Effector memory CD4-positive, alpha-beta T cell (primary cell): ENCODE measurements at regions not wholly inside any gene's neighbourhood (a gene's known extent, or its start where the extent isn't known, plus 50 kb on each side); places are given as distances from the start of the nearest gene placed in this dataset.
"Not testable (repeated sequence)": the region's sequence is repeated elsewhere in the genome, so short reads cannot be mapped to it uniquely, and the experiment has no call there.

ENCODE experiments used
- DNase-seq, 3 donors: peaks; one replicate each; pipeline ENCODE4 v3.0.0-alpha.2; 2020
- H3K27ac ChIP-seq: 2 replicates; pipeline ENCODE4 v1.7.0; 2013; ENCODE audit warnings: mild to moderate bottlenecking, low read length, moderate library complexity; ENCODE audit not compliant: insufficient read depth, poor library complexity, severe bottlenecking
- H3K27me3 ChIP-seq: replicated peaks from 2 replicates; pipeline ENCODE4 v1.7.0; 2013; ENCODE audit warnings: mild to moderate bottlenecking, low read length; ENCODE audit not compliant: insufficient read depth, control insufficient read depth, poor library complexity, severe bottlenecking
- H3K36me3 ChIP-seq: 2 replicates; pipeline ENCODE4 v1.7.0; 2013; ENCODE audit warnings: mild to moderate bottlenecking, low read length, moderate library complexity; ENCODE audit not compliant: control insufficient read depth, insufficient read depth
- H3K4me1 ChIP-seq: 2 replicates; pipeline ENCODE4 v1.7.0; 2013; ENCODE audit warnings: low read length, mild to moderate bottlenecking; ENCODE audit not compliant: control insufficient read depth, insufficient read depth, poor library complexity, severe bottlenecking
- H3K4me3 ChIP-seq: 2 replicates; pipeline ENCODE4 v1.7.0; 2013; ENCODE audit warnings: low read length, low read depth, mild to moderate bottlenecking; ENCODE audit not compliant: insufficient read depth, poor library complexity, severe bottlenecking
- H3K9me3 ChIP-seq: 2 replicates; pipeline ENCODE4 v1.7.0; 2013; ENCODE audit warnings: mild to moderate bottlenecking, low read length, moderate library complexity; ENCODE audit not compliant: control insufficient read depth

- H3K4me3 ChIP-seq, result no peak overlapping the region
- no peaks in the 10 kb centered on the region for H3K9me3 ChIP-seq
- no peak for DNase-seq
- no peaks in the 10 kb centered on the region for H3K27me3 ChIP-seq
- no peak overlapping the region for H3K27ac ChIP-seq
- H3K36me3 ChIP-seq, result no peaks in the 10 kb centered on the region
- peaks cover 3% of the 10 kb centered on the region for H3K4me1 ChIP-seq
Measured at GRCh38 chr12:19801941-19802340, 362.6 kb downstream of the AEBP2 start.

GRCh38 chr12:19802915-19803314, 363.6 kb downstream of the AEBP2 start:
- no peak overlapping the region for H3K4me3 ChIP-seq
- DNase-seq, result no peak
- H3K9me3 ChIP-seq, result no peaks in the 10 kb centered on the region
- no peak overlapping the region for H3K27ac ChIP-seq
- no peaks in the 10 kb centered on the region for H3K27me3 ChIP-seq
- H3K36me3 ChIP-seq, result no peaks in the 10 kb centered on the region
- peaks cover 3% of the 10 kb centered on the region for H3K4me1 ChIP-seq

DNA sequence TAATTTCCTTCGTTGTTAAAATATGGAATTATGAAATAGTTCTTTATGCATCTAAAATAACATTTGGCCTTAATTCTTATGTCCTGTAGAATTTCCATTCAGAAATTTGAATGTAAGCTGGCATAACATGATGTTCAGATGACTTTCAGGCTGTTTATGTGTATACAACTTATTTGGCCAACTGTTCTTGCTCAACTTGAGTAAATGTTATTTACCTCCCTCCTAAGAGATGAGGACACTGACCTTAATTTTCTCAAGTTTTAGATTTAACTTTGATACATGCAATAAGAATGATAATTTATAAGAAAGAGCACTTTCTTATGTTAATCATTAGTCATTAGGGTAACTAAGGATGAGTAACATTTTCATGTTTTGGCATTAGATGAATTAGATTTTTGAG, 365.4 kb downstream of the AEBP2 start:
- no peaks in the 10 kb centered on the region for H3K36me3 ChIP-seq
- DNase-seq, result no peak
- no peaks in the 10 kb centered on the region for H3K9me3 ChIP-seq
- peaks cover 3% of the 10 kb centered on the region for H3K4me1 ChIP-seq
- H3K27ac ChIP-seq, result no peak overlapping the region
- H3K27me3 ChIP-seq, result no peaks in the 10 kb centered on the region
- no peak overlapping the region for H3K4me3 ChIP-seq

DNA sequence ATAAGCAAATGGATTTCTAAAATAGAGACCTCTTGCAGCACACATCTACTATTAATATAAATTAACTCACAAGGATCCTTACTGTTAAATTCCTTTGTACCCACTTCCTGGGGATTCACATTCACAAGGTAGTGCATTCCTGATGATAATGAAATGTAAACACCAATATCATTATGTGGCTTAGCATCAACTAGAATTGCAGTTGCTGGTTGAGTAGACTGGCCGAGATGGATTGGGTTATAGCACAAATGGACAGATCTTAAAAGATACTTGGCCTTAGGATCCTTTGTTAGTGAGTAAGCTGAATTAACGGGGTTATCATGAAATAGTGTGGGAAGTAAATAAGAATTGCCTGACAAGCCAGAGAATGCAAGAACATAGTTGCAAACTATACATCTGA, 369.1 kb downstream of the AEBP2 start:
- H3K4me1 ChIP-seq, result no peaks in the 10 kb centered on the region
- H3K9me3 ChIP-seq, result no peaks in the 10 kb centered on the region
- no peak overlapping the region for H3K4me3 ChIP-seq
- no peaks in the 10 kb centered on the region for H3K36me3 ChIP-seq
- H3K27ac ChIP-seq, result no peak overlapping the region
- H3K27me3 ChIP-seq, result no peaks in the 10 kb centered on the region
- DNase-seq, result no peak

GRCh38 chr12:19810213-19810612, 370.9 kb downstream of the AEBP2 start:
- Histone ChIP-seq H3K4me3 (no peak overlapping the region), H3K36me3 (no peaks in the 10 kb centered on the region), H3K27ac (no peak overlapping the region), H3K9me3 (no peaks in the 10 kb centered on the region), H3K4me1 (no peaks in the 10 kb centered on the region), H3K27me3 (no peaks in the 10 kb centered on the region)
- no peak for DNase-seq

GRCh38 chr12:19811922-19812321, 372.6 kb downstream of the AEBP2 start:
- no peak overlapping the region for H3K27ac ChIP-seq
- no peaks in the 10 kb centered on the region for H3K4me1 ChIP-seq
- no peak for DNase-seq
- no peak overlapping the region for H3K4me3 ChIP-seq
- H3K36me3 ChIP-seq, result no peaks in the 10 kb centered on the region
- no peaks in the 10 kb centered on the region for H3K27me3 ChIP-seq
- no peaks in the 10 kb centered on the region for H3K9me3 ChIP-seq

- Histone ChIP-seq H3K27me3 (no peaks in the 10 kb centered on the region), H3K4me3 (no peak overlapping the region), H3K9me3 (no peaks in the 10 kb centered on the region), H3K4me1 (no peaks in the 10 kb centered on the region), H3K27ac (no peak overlapping the region), H3K36me3 (no peaks in the 10 kb centered on the region)
- no peak for DNase-seq
Measured at GRCh38 chr12:19819231-19819630, 379.9 kb downstream of the AEBP2 start.

DNA sequence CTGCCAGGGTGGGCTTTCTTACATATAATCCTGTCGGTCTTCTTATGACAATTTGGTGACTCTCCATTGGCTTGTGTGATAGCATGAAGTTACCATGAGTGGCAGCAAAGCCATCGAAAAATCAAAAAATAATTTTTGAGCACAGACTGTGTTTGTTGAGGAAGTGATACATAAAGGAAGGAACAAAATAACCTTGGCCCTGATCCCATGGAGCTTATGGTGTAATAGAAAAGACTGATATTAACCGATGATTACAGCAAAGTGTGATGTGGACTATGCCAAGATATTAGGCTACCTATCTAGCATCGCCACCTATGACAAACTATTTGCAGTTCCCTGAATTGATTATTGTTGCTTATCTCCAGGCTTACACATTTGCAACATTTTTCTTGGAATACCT, 383.2 kb downstream of the AEBP2 start:
- H3K36me3 ChIP-seq, result no peaks in the 10 kb centered on the region
- no peaks in the 10 kb centered on the region for H3K27me3 ChIP-seq
- H3K27ac ChIP-seq, result no peak overlapping the region
- H3K4me3 ChIP-seq, result no peak overlapping the region
- no peaks in the 10 kb centered on the region for H3K4me1 ChIP-seq
- DNase-seq, result no peak
- H3K9me3 ChIP-seq, result peaks cover 3% of the 10 kb centered on the region

DNA sequence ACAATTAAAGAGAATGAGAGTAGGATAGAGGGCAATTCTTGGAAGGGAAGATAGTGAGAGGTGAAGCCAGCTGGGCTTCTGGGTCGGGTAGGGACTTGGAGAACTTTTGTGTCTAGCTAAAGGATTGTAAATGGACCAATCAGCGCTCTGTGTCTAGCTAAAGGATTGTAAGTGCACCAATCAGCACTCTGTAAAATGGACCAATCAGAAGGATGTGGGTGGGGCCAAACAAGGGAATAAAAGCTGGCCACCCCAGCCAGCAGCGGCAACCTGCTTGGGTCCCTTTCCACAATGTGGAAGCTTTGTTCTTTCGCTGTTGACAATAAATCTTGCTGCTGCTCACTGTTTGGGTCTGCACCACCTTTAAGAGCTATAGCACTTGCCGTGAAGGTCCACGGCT, 384.0 kb downstream of the AEBP2 start:
- not testable (repeated sequence) for H3K27me3 ChIP-seq, H3K36me3 ChIP-seq, DNase-seq, H3K4me3 ChIP-seq, H3K9me3 ChIP-seq, H3K4me1 ChIP-seq, H3K27ac ChIP-seq

- no peak overlapping the region for H3K27ac ChIP-seq
- H3K4me3 ChIP-seq, result no peak overlapping the region
- no peak for DNase-seq
- H3K9me3 ChIP-seq, result peaks cover 3% of the 10 kb centered on the region
- no peaks in the 10 kb centered on the region for H3K36me3 ChIP-seq
- H3K4me1 ChIP-seq, result no peaks in the 10 kb centered on the region
- H3K27me3 ChIP-seq, result no peaks in the 10 kb centered on the region
Measured at GRCh38 chr12:19826980-19827550, 387.8 kb downstream of the AEBP2 start.
